ENCODE measurements at regions not wholly inside any gene's neighbourhood (a gene's known extent, or its start where the extent isn't known, plus 50 kb on each side); places are given as distances from the start of the nearest gene placed in this dataset.

- Histone ChIP-seq H3K4me3 (no peak overlapping the region), H3K36me3 (ENCODE audit: low read depth) (no peaks in the 10 kb centered on the region), H3K9me3 (no peaks in the 10 kb centered on the region), H3K4me1 (ENCODE audit: low read depth) (no peaks in the 10 kb centered on the region)
- DNase-seq (peak in 1 of 3 donors; percentile 5), ATAC-seq (no peak)
- TF ChIP-seq CTCF (IDR thresholded peaks at IDR 0.05): no peak
- intact Hi-C loops (cut with DNase I, micrococcal nuclease): no loop called here
Observed at GRCh38 chr1:219433496-219434131, 179.3 kb downstream of the ZC3H11B start.

- no peak for DNase-seq
- H3K4me3 ChIP-seq: no peak overlapping the region
- no peak for TF ChIP-seq CTCF (IDR thresholded peaks at IDR 0.05)
- no peaks in the 10 kb centered on the region for H3K4me1 ChIP-seq (ENCODE audit: low read depth)
- no peaks in the 10 kb centered on the region for H3K36me3 ChIP-seq (ENCODE audit: low read depth)
- no peaks in the 10 kb centered on the region for H3K9me3 ChIP-seq
- intact Hi-C loops (cut with DNase I, micrococcal nuclease): no loop called here
- no peak for ATAC-seq
Observed at GRCh38 chr1:219433001-219433400, 179.9 kb downstream of the ZC3H11B start.

- intact Hi-C loops (cut with DNase I, micrococcal nuclease): no loop called here
- Histone ChIP-seq H3K4me3 (no peak overlapping the region), H3K4me1 (ENCODE audit: low read depth) (no peaks in the 10 kb centered on the region), H3K9me3 (no peaks in the 10 kb centered on the region), H3K36me3 (ENCODE audit: low read depth) (no peaks in the 10 kb centered on the region)
- TF ChIP-seq CTCF (IDR thresholded peaks at IDR 0.05): no peak
- DNase-seq (no peak), ATAC-seq (no peak)
Observed at GRCh38 chr1:219432191-219432606, 180.7 kb downstream of the ZC3H11B start.

GRCh38 chr1:219430419-219430818, 182.5 kb downstream of the ZC3H11B start:
- H3K36me3 ChIP-seq (ENCODE audit: low read depth): no peaks in the 10 kb centered on the region
- H3K4me1 ChIP-seq (ENCODE audit: low read depth): no peaks in the 10 kb centered on the region
- no peaks in the 10 kb centered on the region for H3K9me3 ChIP-seq
- no peak for ATAC-seq
- no peak overlapping the region for H3K4me3 ChIP-seq
- intact Hi-C loops (cut with DNase I, micrococcal nuclease): no loop called here
- DNase-seq: no peak
- TF ChIP-seq CTCF (IDR thresholded peaks at IDR 0.05): no peak

- H3K9me3 ChIP-seq: no peaks in the 10 kb centered on the region
- ATAC-seq (no peak), DNase-seq (no peak)
- no peaks in the 10 kb centered on the region for H3K4me1 ChIP-seq (ENCODE audit: low read depth)
- H3K36me3 ChIP-seq (ENCODE audit: low read depth): no peaks in the 10 kb centered on the region
- intact Hi-C loops (cut with DNase I, micrococcal nuclease): no loop called here
- TF ChIP-seq CTCF (IDR thresholded peaks at IDR 0.05): no peak
- no peak overlapping the region for H3K4me3 ChIP-seq
Observed at GRCh38 chr1:219428651-219429050, 184.3 kb downstream of the ZC3H11B start.

- no peak for TF ChIP-seq CTCF (IDR thresholded peaks at IDR 0.05)
- intact Hi-C loops (cut with DNase I, micrococcal nuclease): no loop called here
- Histone ChIP-seq H3K36me3 (ENCODE audit: low read depth) (no peaks in the 10 kb centered on the region), H3K4me1 (ENCODE audit: low read depth) (no peaks in the 10 kb centered on the region), H3K4me3 (no peak overlapping the region), H3K9me3 (no peaks in the 10 kb centered on the region)
- DNase-seq (no peak), ATAC-seq (no peak)
Observed at GRCh38 chr1:219427989-219428388, 184.9 kb downstream of the ZC3H11B start.

All from mucosa of descending colon (tissue), 3 donors.